ENCODE measurements at regions not wholly inside any gene's neighbourhood (a gene's known extent, or its start where the extent isn't known, plus 50 kb on each side); places are given as distances from the start of the nearest gene placed in this dataset.

- H3K9me3 Mint-ChIP-seq = peaks cover 15 to 17% of the 10 kb centered on the region in 2 donors
- H3K4me1 Mint-ChIP-seq = peaks cover 10 to 11% of the 10 kb centered on the region in 2 donors
- ATAC-seq (replicated peaks) (no peak), DNase-seq (no peak)
- H3K36me3 Mint-ChIP-seq = peaks cover 5 to 14% of the 10 kb centered on the region in 2 donors
- H3K27me3 Mint-ChIP-seq = peaks cover 5 to 28% of the 10 kb centered on the region in 2 donors
- no peak overlapping the region for H3K27ac Mint-ChIP-seq
- no peak overlapping the region for H3K4me3 Mint-ChIP-seq
These were observed 50.3 kb upstream of the CBFA2T3 start for GRCh38 chr16:89027281-89027680.

DNA sequence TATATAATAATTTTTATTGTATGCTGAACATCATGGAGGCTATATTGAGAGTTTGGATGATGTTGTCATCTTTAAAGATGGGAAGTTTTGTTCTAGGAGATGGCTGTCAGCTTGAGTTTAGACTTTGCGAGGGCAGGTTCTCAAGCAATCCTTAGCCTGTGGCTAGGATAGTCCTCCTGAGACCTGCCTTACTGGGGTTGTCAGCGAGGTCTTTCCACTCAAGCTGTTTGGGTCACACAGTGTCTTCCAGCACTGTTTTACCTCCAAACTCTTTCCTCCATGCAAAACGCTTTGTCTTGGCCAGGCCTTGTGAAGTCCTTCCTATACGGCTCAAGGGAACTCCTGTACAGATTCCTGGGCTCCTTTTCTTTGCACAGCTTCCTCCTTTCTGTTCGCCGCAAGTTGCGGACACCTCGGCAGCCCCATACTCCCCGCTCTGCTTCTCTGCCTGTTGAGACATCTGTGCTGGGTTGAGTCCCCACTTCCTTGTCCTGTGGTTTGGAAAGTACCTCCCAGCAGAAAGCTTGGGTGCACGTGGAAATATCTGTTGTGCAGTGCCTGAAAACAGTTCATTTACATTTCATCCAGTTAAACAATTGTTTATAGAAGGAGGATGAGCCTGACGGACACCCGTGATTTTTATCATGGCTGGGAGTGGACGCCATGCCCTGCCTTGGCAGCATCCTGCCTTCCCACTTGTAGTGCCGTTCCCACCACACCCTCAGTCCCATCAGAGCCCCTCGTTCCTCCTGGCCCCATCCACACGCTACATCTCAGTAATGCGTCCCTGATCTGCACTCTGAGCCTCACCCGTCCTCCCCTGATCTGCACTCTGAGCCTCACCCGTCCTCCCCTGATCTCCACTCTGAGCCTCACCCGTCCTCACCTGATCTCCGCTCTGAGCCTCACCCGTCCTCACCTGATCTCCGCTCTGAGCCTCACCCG lies 55.0 kb upstream of the CBFA2T3 start:
- Mint-ChIP-seq H3K36me3 (peaks cover 4 to 5% of the 10 kb centered on the region in 2 donors), H3K4me3 (peak overlapping the region; percentile 65 to 71), H3K27me3 (peaks cover 5 to 11% of the 10 kb centered on the region in 2 donors), H3K4me1 (peaks cover 22 to 27% of the 10 kb centered on the region in 2 donors), H3K27ac (peak overlapping the region; percentile 39), H3K9me3 (peaks cover 4 to 6% of the 10 kb centered on the region in 2 donors)
- ATAC-seq (replicated peaks) (peak; percentile 99), DNase-seq (peak; percentile 73)

DNA sequence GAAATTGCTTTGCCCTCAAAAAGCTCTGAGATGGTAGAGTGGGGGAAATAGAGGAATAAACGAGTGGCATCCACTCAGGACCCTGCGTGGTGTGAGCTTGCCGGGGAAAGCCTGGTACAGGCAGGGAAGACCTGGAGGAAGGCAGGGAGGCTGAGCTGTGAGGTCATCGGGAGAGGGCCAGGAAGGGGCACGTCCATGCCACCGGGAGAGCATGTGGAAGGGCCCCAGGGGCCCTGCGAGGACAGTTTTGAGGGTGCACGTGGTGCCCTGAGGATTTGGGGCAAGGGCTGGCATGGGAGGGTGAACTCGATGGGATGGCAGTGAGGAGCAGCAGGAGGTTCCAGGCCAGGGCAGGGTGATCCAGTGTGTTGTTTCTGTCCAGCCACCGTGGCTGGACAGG lies 56.3 kb upstream of the CBFA2T3 start:
- Mint-ChIP-seq H3K9me3 (peaks cover 0 to 1% of the 10 kb centered on the region in 2 donors), H3K27me3 (peaks cover 15 to 17% of the 10 kb centered on the region in 2 donors), H3K4me1 (peaks cover 30 to 31% of the 10 kb centered on the region in 2 donors), H3K4me3 (no peak overlapping the region), H3K27ac (peak overlapping the region; percentile 51), H3K36me3 (peaks cover 0 to 1% of the 10 kb centered on the region in 2 donors)
- DNase-seq = no peak
- ATAC-seq (replicated peaks) = no peak

DNA sequence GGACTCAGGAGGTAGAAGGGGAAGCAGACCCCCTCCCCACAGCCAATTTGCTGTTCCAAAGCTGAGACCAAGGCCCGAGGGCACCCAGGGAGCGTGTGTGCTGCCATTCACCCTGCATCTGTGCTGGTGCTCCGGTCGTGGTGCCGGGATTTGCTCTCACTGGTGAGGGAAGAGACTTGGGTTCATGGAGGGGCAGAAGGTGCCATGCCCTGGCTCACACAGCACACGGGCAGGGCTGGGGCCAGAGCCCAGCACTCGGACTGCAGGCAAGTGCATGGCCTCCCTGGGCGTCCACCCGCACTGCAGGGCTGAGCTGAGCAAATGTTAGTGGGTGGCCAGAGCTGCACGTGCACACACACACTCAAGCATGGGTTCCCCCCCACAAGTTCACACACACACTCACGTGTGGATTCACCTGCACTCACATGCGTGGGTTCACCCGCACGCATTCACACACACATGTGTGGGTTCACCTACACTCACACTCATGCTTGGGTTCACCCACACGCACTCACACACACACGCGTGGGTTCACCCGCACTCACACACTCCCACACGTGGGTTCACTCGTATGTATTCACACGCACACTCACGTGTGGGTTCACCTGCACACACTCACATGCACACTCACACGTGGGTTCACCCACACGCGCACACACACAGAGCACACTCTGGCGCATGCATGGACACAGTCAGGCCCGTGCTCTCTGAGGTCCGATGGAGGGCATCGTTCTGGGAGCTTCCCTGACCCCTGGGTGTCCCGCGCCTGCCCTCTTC lies 57.0 kb upstream of the CBFA2T3 start:
- no peak overlapping the region for H3K4me3 Mint-ChIP-seq
- DNase-seq = no peak

DNA sequence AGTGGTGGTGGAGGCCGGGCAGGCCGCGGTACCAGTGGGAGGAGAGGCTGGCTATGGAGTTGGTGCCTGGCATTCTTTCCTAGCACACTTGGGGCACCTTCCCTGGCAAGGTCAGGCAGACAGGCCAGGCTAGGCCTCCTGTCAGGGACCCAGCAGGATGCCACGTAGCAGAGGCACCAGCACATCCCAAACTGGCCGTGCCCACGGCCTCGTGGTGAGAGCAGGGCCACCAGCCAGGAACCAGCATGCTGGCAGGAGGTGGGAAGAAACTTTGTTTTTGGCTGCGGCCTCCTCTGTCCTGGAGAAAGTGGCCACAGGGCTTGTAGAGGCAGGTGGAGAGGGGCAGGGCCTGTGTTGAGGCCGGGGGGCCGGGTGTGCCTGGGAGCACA lies 57.6 kb upstream of the CBFA2T3 start:
- no peak overlapping the region for H3K27ac Mint-ChIP-seq
- H3K27me3 Mint-ChIP-seq = peaks cover 15 to 22% of the 10 kb centered on the region in 2 donors
- H3K36me3 Mint-ChIP-seq = peaks cover 0 to 1% of the 10 kb centered on the region in 2 donors
- peaks cover 0 to 1% of the 10 kb centered on the region in 2 donors for H3K9me3 Mint-ChIP-seq
- H3K4me1 Mint-ChIP-seq = peaks cover 30 to 36% of the 10 kb centered on the region in 2 donors
- DNase-seq = no peak
- H3K4me3 Mint-ChIP-seq = no peak overlapping the region
- ATAC-seq (replicated peaks) = no peak

More for the DNA sequence above, 57.0 kb upstream of the CBFA2T3 start:
- H3K4me1 Mint-ChIP-seq = peaks cover 30 to 36% of the 10 kb centered on the region in 2 donors
- H3K27me3 Mint-ChIP-seq = peaks cover 15 to 22% of the 10 kb centered on the region in 2 donors
- no peak overlapping the region for H3K27ac Mint-ChIP-seq
- H3K9me3 Mint-ChIP-seq = peaks cover 0 to 1% of the 10 kb centered on the region in 2 donors
- H3K36me3 Mint-ChIP-seq = peaks cover 0 to 1% of the 10 kb centered on the region in 2 donors
- no peak for ATAC-seq (replicated peaks)

DNA sequence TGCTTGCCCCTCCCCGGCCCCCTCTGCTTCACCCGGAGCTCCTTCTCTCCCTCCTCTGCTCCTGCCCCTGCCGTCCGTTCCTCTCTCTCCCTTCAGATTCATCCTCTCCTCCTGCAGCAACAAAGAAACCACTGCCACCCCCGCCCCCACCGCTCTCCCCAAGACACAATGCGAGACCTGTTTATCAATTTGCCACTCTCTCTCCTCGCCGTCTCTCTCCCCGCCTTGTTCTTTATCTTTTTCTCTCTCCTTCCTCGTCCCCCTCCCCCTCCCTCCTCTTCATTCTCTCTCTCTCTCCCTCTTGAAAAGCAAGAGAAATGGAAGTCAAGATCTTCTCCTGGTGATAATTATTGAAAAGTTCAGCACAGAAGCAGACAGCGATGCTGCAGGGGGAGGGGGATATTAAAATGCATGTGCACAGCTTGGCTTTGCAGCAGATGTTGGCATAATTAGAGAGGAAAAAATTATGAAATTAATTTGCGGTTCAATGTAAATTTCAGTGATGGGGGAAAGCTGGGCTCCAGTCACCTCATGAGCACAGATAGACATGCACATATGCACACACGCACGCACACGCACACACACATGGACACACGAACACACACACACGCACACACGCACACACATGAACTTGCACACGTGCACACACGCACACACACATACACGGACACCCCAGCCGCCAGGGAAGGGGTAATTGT lies 58.1 kb upstream of the CBFA2T3 start:
- Mint-ChIP-seq H3K27me3 (peaks cover 15 to 22% of the 10 kb centered on the region in 2 donors), H3K4me3 (no peak overlapping the region), H3K36me3 (peaks cover 0 to 1% of the 10 kb centered on the region in 2 donors), H3K27ac (no peak overlapping the region), H3K9me3 (peaks cover 0 to 1% of the 10 kb centered on the region in 2 donors), H3K4me1 (peaks cover 30 to 36% of the 10 kb centered on the region in 2 donors)
- ATAC-seq (replicated peaks) (no peak), DNase-seq (no peak)

DNA sequence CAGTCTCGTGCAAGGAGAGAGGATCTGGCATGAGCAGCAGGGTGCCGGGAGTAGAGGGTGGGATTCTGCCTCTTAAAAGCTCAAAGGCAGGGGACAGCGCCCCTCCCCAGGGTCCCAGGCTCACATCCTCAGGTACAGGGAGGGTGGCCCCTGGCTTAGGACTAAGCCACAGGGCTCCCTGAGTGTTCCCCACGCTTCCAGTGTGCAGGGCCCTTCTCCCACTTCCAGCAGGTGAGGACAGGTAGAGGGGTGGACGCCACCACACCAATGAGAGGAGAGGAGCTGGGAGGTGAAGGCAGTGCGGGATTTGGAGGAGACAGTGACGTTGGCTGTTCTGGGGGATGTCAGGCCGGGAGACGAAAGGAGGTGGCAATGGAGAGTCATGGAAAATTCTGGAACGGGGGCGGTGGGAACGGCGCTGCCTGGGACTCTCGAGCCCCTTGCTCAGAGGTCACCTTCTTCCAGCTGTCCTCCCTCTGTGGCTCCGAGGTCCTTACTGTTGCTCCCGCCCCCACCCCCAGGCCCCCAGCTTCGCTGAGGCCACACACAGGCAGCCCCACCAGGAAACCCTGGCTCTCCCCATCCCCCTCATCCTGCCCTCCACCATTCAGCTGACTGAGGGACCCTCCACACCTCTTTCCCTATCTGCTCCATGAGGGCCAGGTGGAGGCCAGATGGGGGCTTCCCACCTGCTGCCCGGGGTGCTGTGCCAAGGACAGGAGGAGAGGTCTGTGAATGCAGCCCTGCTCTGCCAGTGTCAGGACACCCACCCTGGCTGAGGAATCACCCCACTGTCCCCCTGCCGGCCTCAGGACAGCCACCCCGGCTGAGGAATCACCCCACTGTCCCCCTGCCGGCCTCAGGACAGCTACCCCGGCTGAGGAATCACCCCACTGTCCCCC lies 57.7 kb upstream of the ACSF3 start:
- DNase-seq (no peak), ATAC-seq (replicated peaks) (no peak)
- H3K27ac Mint-ChIP-seq = no peak overlapping the region
- H3K4me3 Mint-ChIP-seq = no peak overlapping the region
- H3K9me3 Mint-ChIP-seq = peaks cover 0 to 1% of the 10 kb centered on the region in 2 donors
- H3K27me3 Mint-ChIP-seq = peaks cover 20 to 26% of the 10 kb centered on the region in 2 donors
- peaks cover 0 to 1% of the 10 kb centered on the region in 2 donors for H3K36me3 Mint-ChIP-seq
- H3K4me1 Mint-ChIP-seq = peaks cover 36 to 38% of the 10 kb centered on the region in 2 donors

DNA sequence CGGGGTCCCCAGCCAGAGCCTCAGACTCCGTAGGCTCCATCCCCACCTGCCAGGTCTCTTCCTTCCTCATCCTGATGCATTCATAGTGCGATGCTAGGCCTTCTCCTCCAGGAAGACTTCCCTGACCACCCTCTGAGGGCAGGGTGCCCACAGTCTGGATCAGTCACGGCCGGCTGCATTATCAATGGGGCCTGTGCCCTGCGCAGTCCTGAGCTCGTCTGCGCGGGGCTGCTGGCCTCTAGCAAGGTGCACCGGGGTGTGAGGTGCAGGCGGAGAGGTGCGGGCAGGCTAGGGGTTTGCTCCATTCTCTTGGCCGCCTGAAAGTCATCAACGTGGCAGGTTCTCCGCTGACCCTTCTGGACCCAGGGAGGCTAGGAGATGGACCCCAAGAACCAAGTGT lies 56.9 kb upstream of the ACSF3 start:
- Mint-ChIP-seq H3K27me3 (peaks cover 20 to 31% of the 10 kb centered on the region in 2 donors), H3K4me1 (peaks cover 30 to 38% of the 10 kb centered on the region in 2 donors), H3K36me3 (no peaks in the 10 kb centered on the region), H3K4me3 (no peak overlapping the region), H3K9me3 (no peaks in the 10 kb centered on the region), H3K27ac (no peak overlapping the region)
- no peak for DNase-seq
- ATAC-seq (replicated peaks) = no peak

DNA sequence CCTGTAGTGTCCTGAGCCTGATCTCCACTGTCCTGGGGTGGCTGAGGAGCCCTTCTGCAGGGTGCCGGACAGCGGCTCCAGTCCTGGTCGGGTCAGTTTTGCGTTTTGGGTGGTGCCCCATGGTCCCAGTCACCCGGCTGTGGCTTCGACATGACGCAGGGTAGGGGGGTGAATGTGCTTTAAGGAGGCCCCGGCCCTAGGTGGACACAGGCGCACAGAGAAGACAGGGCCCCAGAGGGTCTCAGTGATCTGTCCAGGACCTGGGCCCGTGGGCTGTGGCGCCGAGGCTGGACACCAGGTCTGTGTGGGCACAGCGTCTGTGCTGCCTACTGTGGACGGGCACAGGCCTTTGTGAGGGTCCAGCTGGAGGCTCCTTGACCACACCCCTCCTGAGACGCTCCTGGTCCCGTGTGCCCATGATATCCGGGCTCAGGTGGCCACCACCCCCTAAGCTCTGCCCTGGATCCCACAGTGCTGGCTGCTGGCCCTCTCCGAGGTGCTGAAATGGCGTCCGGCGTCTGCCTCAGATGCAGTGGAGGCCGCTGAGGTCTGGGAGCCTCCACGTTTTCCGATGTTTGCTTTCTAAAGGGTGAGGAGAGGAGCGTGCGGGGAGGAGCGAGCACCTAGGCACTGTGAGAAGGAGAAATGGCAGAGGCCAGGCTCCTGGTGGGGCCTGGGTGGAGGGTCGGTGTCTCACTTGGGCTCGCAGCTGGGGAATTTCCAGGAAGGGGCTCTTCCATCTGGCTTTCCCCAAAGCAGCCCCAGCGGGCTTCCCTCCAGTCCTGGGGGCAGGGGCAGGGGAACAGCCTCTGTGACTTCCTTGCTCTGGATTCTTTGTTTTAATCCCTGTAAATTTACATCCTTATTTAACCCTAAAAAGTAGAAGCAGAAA lies 56.1 kb upstream of the ACSF3 start:
- Mint-ChIP-seq H3K27me3 (peaks cover 20 to 31% of the 10 kb centered on the region in 2 donors), H3K36me3 (no peaks in the 10 kb centered on the region), H3K9me3 (no peaks in the 10 kb centered on the region), H3K4me1 (peaks cover 23 to 33% of the 10 kb centered on the region in 2 donors), H3K4me3 (no peak overlapping the region), H3K27ac (no peak overlapping the region)
- DNase-seq = no peak
- ATAC-seq (replicated peaks) = peak; percentile 67 to 70

- ATAC-seq (replicated peaks) (no peak), DNase-seq (no peak)
- Mint-ChIP-seq H3K9me3 (no peaks in the 10 kb centered on the region), H3K27me3 (peaks cover 20 to 31% of the 10 kb centered on the region in 2 donors), H3K27ac (no peak overlapping the region), H3K4me1 (peaks cover 17 to 30% of the 10 kb centered on the region in 2 donors), H3K4me3 (no peak overlapping the region), H3K36me3 (no peaks in the 10 kb centered on the region)
These were observed 55.4 kb upstream of the ACSF3 start for GRCh38 chr16:89038221-89038721.

DNA sequence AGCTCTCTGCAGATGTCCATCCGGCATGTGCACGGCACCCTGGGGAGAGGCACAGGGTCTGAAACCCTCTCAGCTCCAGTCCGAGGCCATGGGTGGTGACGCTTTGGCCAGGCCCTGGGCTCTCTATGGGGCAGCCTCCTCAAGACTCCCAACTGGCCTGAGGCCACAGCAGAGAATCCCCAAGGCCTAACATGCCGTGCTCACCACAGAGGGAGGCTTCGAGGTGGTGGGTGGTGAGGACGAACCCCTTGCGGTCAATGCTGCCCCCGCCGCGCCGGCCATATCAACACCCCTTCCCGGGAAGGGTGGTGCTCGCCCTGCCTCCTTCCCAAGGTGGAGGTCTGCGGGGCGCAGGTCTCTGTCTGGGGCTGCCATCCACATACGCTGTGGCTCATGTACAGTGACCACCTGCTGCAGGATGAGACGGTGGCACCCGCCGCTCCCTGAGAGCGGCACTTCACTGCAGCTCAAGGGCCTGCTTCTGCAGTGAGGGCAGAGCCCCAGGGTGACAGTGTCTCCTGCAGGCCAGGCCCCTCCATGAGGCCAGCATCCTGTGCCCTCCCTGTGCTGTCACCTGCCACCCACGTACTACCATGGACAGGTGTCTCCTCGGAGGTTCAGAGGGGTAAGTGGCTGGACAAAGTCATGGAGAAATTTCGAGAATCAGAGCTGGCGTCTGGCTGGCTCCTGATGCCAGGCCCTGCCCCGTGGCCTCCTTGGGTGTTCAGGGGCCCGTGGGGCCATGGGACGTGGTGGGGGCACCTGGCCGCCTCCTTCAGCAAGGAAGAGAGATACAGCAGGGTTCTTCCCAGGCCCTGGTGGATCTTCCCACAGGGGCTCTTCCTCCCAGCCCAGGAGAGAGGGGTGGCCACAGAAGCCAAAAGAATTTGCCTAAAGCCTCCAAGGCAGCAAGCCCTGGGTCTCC lies 54.6 kb upstream of the ACSF3 start:
- no peaks in the 10 kb centered on the region for H3K36me3 Mint-ChIP-seq
- H3K27me3 Mint-ChIP-seq = peaks cover 20 to 32% of the 10 kb centered on the region in 2 donors
- ATAC-seq (replicated peaks) (no peak), DNase-seq (no peak)
- no peak overlapping the region for H3K27ac Mint-ChIP-seq
- no peak overlapping the region for H3K4me3 Mint-ChIP-seq
- H3K9me3 Mint-ChIP-seq = no peaks in the 10 kb centered on the region
- H3K4me1 Mint-ChIP-seq = peaks cover 15 to 26% of the 10 kb centered on the region in 2 donors

Measured in stimulated activated naive B cell treated with anti-CD40 and anti-IgM and Interleukin-4, amounts not matched to agents 10 μg/mL and 1 μg/mL and 100 μg/mL, for 72 hours (primary cell).